Effector CD4-positive, alpha-beta T cell (primary cell): ENCODE measurements at regions not wholly inside any gene's neighbourhood (a gene's known extent, or its start where the extent isn't known, plus 50 kb on each side); places are given as distances from the start of the nearest gene placed in this dataset.
"Not testable (repeated sequence)": the region's sequence is repeated elsewhere in the genome, so short reads cannot be mapped to it uniquely, and the experiment has no call there.

Experiments used
- DNase-seq: peaks from one replicate; pipeline ENCODE4 v3.0.0-alpha.2; 2020

- DNase-seq, result no peak
Measured at GRCh38 chr5:82470185-82470994, 192.2 kb upstream of the RPS23 start.

- no peak for DNase-seq
Measured at GRCh38 chr5:82466986-82467561, 188.9 kb upstream of the RPS23 start.

- DNase-seq, result no peak
Measured at GRCh38 chr5:82465235-82465634, 187.1 kb upstream of the RPS23 start.

GRCh38 chr5:82459626-82460025 lies 181.5 kb upstream of the RPS23 start:
- no peak for DNase-seq

- DNase-seq, result not testable (repeated sequence)
Measured at GRCh38 chr5:82455317-82455716, 177.2 kb upstream of the RPS23 start.

- no peak for DNase-seq
Measured at GRCh38 chr5:82448374-82448773, 170.2 kb upstream of the RPS23 start.

GRCh38 chr5:82447913-82448312 lies 169.8 kb upstream of the RPS23 start:
- no peak for DNase-seq

GRCh38 chr5:82446809-82447208 lies 168.7 kb upstream of the RPS23 start:
- DNase-seq, result no peak

GRCh38 chr5:82445726-82446335 lies 167.7 kb upstream of the RPS23 start:
- DNase-seq, result no peak

- no peak for DNase-seq
Measured at GRCh38 chr5:82439750-82440445, 161.7 kb upstream of the RPS23 start.

- not testable (repeated sequence) for DNase-seq
Measured at GRCh38 chr5:82437565-82437964, 159.4 kb upstream of the RPS23 start.

GRCh38 chr5:82436291-82436690 lies 158.1 kb upstream of the RPS23 start:
- DNase-seq, result no peak

GRCh38 chr5:82434696-82435660 lies 156.8 kb upstream of the RPS23 start:
- not testable (repeated sequence) for DNase-seq

- DNase-seq, result no peak
Measured at GRCh38 chr5:82426464-82427154, 148.5 kb upstream of the RPS23 start.

- no peak for DNase-seq
Measured at GRCh38 chr5:82425591-82425990, 147.4 kb upstream of the RPS23 start.

GRCh38 chr5:82424211-82424610 lies 146.1 kb upstream of the RPS23 start:
- DNase-seq, result no peak

GRCh38 chr5:82422751-82423181 lies 144.6 kb upstream of the RPS23 start:
- DNase-seq, result no peak

GRCh38 chr5:82422001-82422740 lies 144.0 kb upstream of the RPS23 start:
- no peak for DNase-seq

GRCh38 chr5:82421119-82421518 lies 143.0 kb upstream of the RPS23 start:
- no peak for DNase-seq

- not testable (repeated sequence) for DNase-seq
Measured at GRCh38 chr5:82420524-82420923, 142.4 kb upstream of the RPS23 start.
